Testis (tissue), 2 donors: ENCODE measurements at regions not wholly inside any gene's neighbourhood (a gene's known extent, or its start where the extent isn't known, plus 50 kb on each side); places are given as distances from the start of the nearest gene placed in this dataset.

Experiments used
- CTCF ChIP-seq, 3 experiments: fragments of 450-650 bp in 2 of 3; fragments of 200-600 bp in 1 of 3; sonication (generic) in 1 of 3; IDR thresholded peaks; one replicate each; pipeline ENCODE4 v1.5.1; 2016 to 2019; ENCODE audit warnings: antibody characterized with exemption in 3 of 3, mild to moderate bottlenecking in 2 of 3, moderate library complexity in 1 of 3
- POLR2A ChIP-seq: fragments of 450-650 bp; IDR thresholded peaks from one replicate; pipeline ENCODE4 v1.6.1; 2017; ENCODE audit warnings: antibody characterized with exemption, mild to moderate bottlenecking, moderate library complexity

- TF ChIP-seq POLR2A, result no peak
- no peak for TF ChIP-seq CTCF (IDR thresholded peaks at IDR 0.05)
Measured at GRCh38 chr20:55211481-55211880, 736.1 kb downstream of the DOK5 start.
